Ovary (tissue), 7 donors: ENCODE measurements at regions not wholly inside any gene's neighbourhood (a gene's known extent, or its start where the extent isn't known, plus 50 kb on each side); places are given as distances from the start of the nearest gene placed in this dataset.

Source experiments
- DNase-seq, 5 donors: peaks; one replicate each; pipeline ENCODE4 v3.0.0-alpha.2; 2019 to 2020
- H3K27ac ChIP-seq, 2 donors: fragments of 200-600 bp; one replicate each; pipeline versions ENCODE4 v1.5.1 to v1.8.0; 2019 to 2022
- H3K27me3 ChIP-seq: fragments of 200-600 bp; one replicate; pipeline ENCODE4 v1.8.0; 2022
- H3K36me3 ChIP-seq: fragments of 200-600 bp; sonication (generic); one replicate; pipeline ENCODE4 v1.5.1; 2019
- H3K4me1 ChIP-seq: one replicate; pipeline ENCODE4 v1.8.1; 2013; ENCODE audit warnings: mild to moderate bottlenecking, moderate library complexity; ENCODE audit not compliant: insufficient read depth
- H3K4me3 ChIP-seq: fragments of 200-600 bp; sonication (generic); one replicate; pipeline ENCODE4 v1.5.1; 2017
- H3K9me3 ChIP-seq, 2 donors: fragments of 200-600 bp in 1 of 2; sonication (generic) in 1 of 2; one replicate each; pipeline versions ENCODE4 v1.5.1 to v1.8.1; 2013 to 2019; ENCODE audit warnings: mild to moderate bottlenecking in 1 of 2, moderate library complexity in 1 of 2
- EP300 ChIP-seq: sonication (generic); formaldehyde crosslinking; IDR thresholded peaks from one replicate; pipeline ENCODE4 v1.6.1; 2017; ENCODE audit warnings: antibody characterized with exemption
- POLR2A ChIP-seq: fragments of 450-650 bp; IDR thresholded peaks from one replicate; pipeline ENCODE4 v1.6.1; 2017; ENCODE audit warnings: antibody characterized with exemption, mild to moderate bottlenecking, moderate library complexity
- WGBS, 3 donors: extraction: QIAGEN DNeasy Blood & Tissue Kit in 1 of 3; methylation state at CpG; one replicate each; pipeline versions ENCODE4 v1.1.5 to v1.1.7; 2013 to 2017; 5-methylcytosine and 5-hydroxymethylcytosine counted together
- intact Hi-C, 4 donors: fragments of 100-400 bp; cut with DNase I; formaldehyde crosslinking; loops; one replicate each; pipeline versions ENCODE4 v1.11.0 to v1.15.1; 2022 to 2023
- TF ChIP-seq, protein P1 (sequence below), 3 donors: fragments of 450-650 bp in 2 of 3; fragments of 200-600 bp in 1 of 3; IDR thresholded peaks; one replicate each; pipeline versions ENCODE4 v1.5.1 to v1.8.0; 2016 to 2022; ENCODE audit warnings: antibody characterized with exemption in 3 of 3, mild to moderate bottlenecking in 1 of 3
- donor health status: DM: no; HTN: no; CAD: no; lungs with moderate emphysema.
- donor health status: DM: no; HTN: no; CAD: no.
- donor health status: Bipolar disorder and iron deficiency.
- donor health status: DM: no; HTN: no; CAD: no.
- donor health status: DM: yes; HTN: yes; CAD: no.

DNA sequence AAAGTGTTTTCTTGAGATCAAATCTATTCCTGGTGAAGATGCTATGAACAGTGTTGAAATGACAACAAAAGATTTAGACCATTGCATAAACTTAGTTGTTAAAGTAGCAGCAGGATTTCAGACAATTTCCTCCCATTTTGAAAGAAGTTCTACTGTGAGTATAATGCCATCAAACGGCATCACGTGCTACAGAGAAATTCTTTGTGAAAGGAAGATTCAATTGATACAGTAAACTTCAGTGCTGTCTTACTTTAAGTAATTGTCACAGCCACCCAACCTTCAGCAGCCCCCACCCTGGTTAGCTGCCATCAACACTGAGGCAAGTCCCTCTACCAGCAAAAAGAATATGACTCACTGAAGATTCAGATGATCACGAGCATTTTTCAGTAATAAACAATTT is 115.2 kb downstream of the TES start:
- intact Hi-C loops, result no loop called here
- no peaks in the 10 kb centered on the region for H3K27me3 ChIP-seq
- no peak for TF ChIP-seq POLR2A
- no peak for TF ChIP-seq EP300
- TF ChIP-seq, protein P1, sequence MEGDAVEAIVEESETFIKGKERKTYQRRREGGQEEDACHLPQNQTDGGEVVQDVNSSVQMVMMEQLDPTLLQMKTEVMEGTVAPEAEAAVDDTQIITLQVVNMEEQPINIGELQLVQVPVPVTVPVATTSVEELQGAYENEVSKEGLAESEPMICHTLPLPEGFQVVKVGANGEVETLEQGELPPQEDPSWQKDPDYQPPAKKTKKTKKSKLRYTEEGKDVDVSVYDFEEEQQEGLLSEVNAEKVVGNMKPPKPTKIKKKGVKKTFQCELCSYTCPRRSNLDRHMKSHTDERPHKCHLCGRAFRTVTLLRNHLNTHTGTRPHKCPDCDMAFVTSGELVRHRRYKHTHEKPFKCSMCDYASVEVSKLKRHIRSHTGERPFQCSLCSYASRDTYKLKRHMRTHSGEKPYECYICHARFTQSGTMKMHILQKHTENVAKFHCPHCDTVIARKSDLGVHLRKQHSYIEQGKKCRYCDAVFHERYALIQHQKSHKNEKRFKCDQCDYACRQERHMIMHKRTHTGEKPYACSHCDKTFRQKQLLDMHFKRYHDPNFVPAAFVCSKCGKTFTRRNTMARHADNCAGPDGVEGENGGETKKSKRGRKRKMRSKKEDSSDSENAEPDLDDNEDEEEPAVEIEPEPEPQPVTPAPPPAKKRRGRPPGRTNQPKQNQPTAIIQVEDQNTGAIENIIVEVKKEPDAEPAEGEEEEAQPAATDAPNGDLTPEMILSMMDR (IDR thresholded peaks at IDR 0.05), result no peak
- H3K36me3 ChIP-seq, result no peaks in the 10 kb centered on the region
- no peak overlapping the region for H3K27ac ChIP-seq
- no peak for DNase-seq
- no peaks in the 10 kb centered on the region for H3K9me3 ChIP-seq
- no peak overlapping the region for H3K4me3 ChIP-seq
- peaks cover 5% of the 10 kb centered on the region for H3K4me1 ChIP-seq
- WGBS, 3 donors, result 78 to 87% (median 83%) methylated on average over 3 of the region's 3 CpGs

GRCh38 chr7:116327135-116327534 is 116.8 kb downstream of the TES start:
- H3K4me3 ChIP-seq, result no peak overlapping the region
- intact Hi-C loops, result no loop called here
- no peak overlapping the region for H3K27ac ChIP-seq
- no peaks in the 10 kb centered on the region for H3K36me3 ChIP-seq
- no peak for DNase-seq
- H3K4me1 ChIP-seq, result peaks cover 7% of the 10 kb centered on the region
- H3K27me3 ChIP-seq, result no peaks in the 10 kb centered on the region
- WGBS, 3 donors, result 93 to 97% (median 97%) methylated on average over 4 of the region's 4 CpGs
- TF ChIP-seq EP300 (no peak), POLR2A (no peak)
- TF ChIP-seq, protein P1 (IDR thresholded peaks at IDR 0.05), result no peak
- no peaks in the 10 kb centered on the region for H3K9me3 ChIP-seq

- TF ChIP-seq, protein P1 (IDR thresholded peaks at IDR 0.05), result no peak
- no peak for TF ChIP-seq POLR2A
- no peak for TF ChIP-seq EP300
- no peak for DNase-seq
- Histone ChIP-seq H3K4me3 (no peak overlapping the region), H3K36me3 (no peaks in the 10 kb centered on the region), H3K4me1 (peaks cover 9% of the 10 kb centered on the region), H3K27me3 (no peaks in the 10 kb centered on the region), H3K9me3 (no peaks in the 10 kb centered on the region), H3K27ac (no peak overlapping the region)
- intact Hi-C loops, result no loop called here
- 80 to 81% (median 81%) methylated on average over 7 of the region's 7 CpGs for WGBS, 3 donors
Measured at GRCh38 chr7:116327752-116328151, 117.4 kb downstream of the TES start.

DNA sequence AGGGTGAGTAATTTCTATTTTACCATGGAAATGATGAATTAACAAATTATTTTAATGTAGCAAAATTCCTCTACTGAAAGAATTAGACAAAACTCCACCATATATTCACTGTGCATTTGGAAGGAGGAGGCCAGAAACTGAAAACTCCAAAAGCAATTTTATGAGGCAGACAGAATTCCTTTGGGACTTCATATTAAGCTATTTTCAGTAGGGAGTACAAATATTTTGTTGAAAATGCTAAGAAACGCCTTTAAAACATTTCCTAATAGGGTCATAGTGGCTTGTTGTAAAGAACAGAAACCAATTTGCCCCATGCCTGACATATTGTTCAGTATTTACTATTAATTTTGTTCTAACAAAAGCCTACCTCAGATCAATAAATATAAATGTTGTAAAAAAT is 117.8 kb downstream of the TES start:
- TF ChIP-seq, protein P1 (IDR thresholded peaks at IDR 0.05), result no peak
- no peak for TF ChIP-seq POLR2A
- no peak for TF ChIP-seq EP300
- no peak overlapping the region for H3K4me3 ChIP-seq
- 34 to 39% (median 36%) methylated on average over 1 of the region's 1 CpG for WGBS, 3 donors
- H3K27ac ChIP-seq, result no peak overlapping the region
- DNase-seq, result no peak
- no peaks in the 10 kb centered on the region for H3K9me3 ChIP-seq
- H3K4me1 ChIP-seq, result peaks cover 9% of the 10 kb centered on the region
- intact Hi-C loops, result no loop called here
- H3K36me3 ChIP-seq, result no peaks in the 10 kb centered on the region
- H3K27me3 ChIP-seq, result no peaks in the 10 kb centered on the region
